IMR-90 (cell line): ENCODE measurements at regions not wholly inside any gene's neighbourhood (a gene's known extent, or its start where the extent isn't known, plus 50 kb on each side); places are given as distances from the start of the nearest gene placed in this dataset.

Experiments
- ATAC-seq: fragments of 200-7000 bp; cut with Tn5 transposase; 2 replicates; pipeline ENCODE4 v1.9.1; 2020; ENCODE audit warnings: low read depth, mild to moderate bottlenecking, moderate library complexity
- BruUV-seq: library from RNA; stranded (reverse); fragments of 400-500 nt; replicated peaks from 2 replicates; lab custom pipeline; 2021; lab: Mats Ljungman, UMichigan
- CTCF ChIA-PET: fragments of 300-600 bp; formaldehyde crosslinking; extraction: SDS; loops from one replicate; lab custom pipeline; 2021; ENCODE audit warnings: antibody characterized with exemption; lab: Yijun Ruan, JAX
- POLR2A ChIA-PET: fragments of 300-600 bp; sonication (Branson Sonifier 250); formaldehyde crosslinking; loops from one replicate; lab custom pipeline; 2022; ENCODE audit warnings: antibody characterized with exemption; ENCODE audit not compliant: unreplicated experiment; lab: Charles Lee
- DNase-seq: peaks from one replicate; pipeline ENCODE4 v3.0.0; 2013
- H2AFZ ChIP-seq: replicated peaks from 2 replicates; pipeline ENCODE3; 2013; ENCODE audit warnings: low read length, mild to moderate bottlenecking; ENCODE audit not compliant: poor library complexity
- H2AK5ac ChIP-seq: 2 replicates; pipeline ENCODE4 v1.6.1; 2013; ENCODE audit warnings: low read depth, low read length, inconsistent platforms
- H2AK9ac ChIP-seq: replicated peaks from 2 replicates; pipeline ENCODE3; 2013; ENCODE audit warnings: mild to moderate bottlenecking, low read depth, low read length, moderate library complexity; ENCODE audit not compliant: poor library complexity
- H2BK120ac ChIP-seq: 2 replicates; pipeline ENCODE4 v1.6.1; 2013; ENCODE audit warnings: low read depth, low read length, inconsistent platforms
- H2BK15ac ChIP-seq: 3 replicates; pipeline ENCODE4 v1.6.1; 2013; ENCODE audit warnings: low read depth, low read length, inconsistent platforms
- H2BK20ac ChIP-seq: 2 replicates; pipeline ENCODE4 v1.6.1; 2013; ENCODE audit warnings: low read depth, mild to moderate bottlenecking, inconsistent platforms, low read length, moderate library complexity
- H2BK5ac ChIP-seq: 2 replicates; pipeline ENCODE4 v1.6.1; 2013; ENCODE audit warnings: mild to moderate bottlenecking, low read depth, low read length, inconsistent platforms; ENCODE audit not compliant: poor library complexity, severe bottlenecking
- H3K14ac ChIP-seq: replicated peaks from 2 replicates; pipeline ENCODE4 v1.6.1; 2013; ENCODE audit warnings: low read depth, low read length, inconsistent platforms
- H3K18ac ChIP-seq: 2 replicates; pipeline ENCODE4 v1.6.1; 2013; ENCODE audit warnings: low read depth, low read length, control low read depth
- H3K23ac ChIP-seq: 2 replicates; pipeline ENCODE4 v1.6.1; 2013; ENCODE audit warnings: low read depth, low read length, inconsistent platforms
- H3K27ac ChIP-seq: 2 replicates; pipeline ENCODE4 v1.5.1; 2013; ENCODE audit warnings: mild to moderate bottlenecking, control low read depth, low read length; ENCODE audit not compliant: insufficient read depth
- H3K27me3 ChIP-seq: 2 replicates; pipeline ENCODE4 v1.6.1; 2013; ENCODE audit warnings: low read length; ENCODE audit not compliant: control insufficient read depth, insufficient read depth
- H3K36me3 ChIP-seq: 2 replicates; pipeline ENCODE4 v1.6.1; 2013; ENCODE audit warnings: low read length, mixed read lengths; ENCODE audit not compliant: control insufficient read depth, insufficient read depth
- H3K4ac ChIP-seq: 2 replicates; pipeline ENCODE4 v1.6.1; 2013; ENCODE audit warnings: low read depth, low read length, inconsistent platforms
- H3K4me1 ChIP-seq: 2 replicates; pipeline ENCODE4 v1.6.1; 2013; ENCODE audit warnings: low read length, mixed read lengths; ENCODE audit not compliant: control insufficient read depth, insufficient read depth
- H3K4me2 ChIP-seq: 2 replicates; pipeline ENCODE4 v1.6.1; 2013; ENCODE audit warnings: low read depth, mild to moderate bottlenecking, control low read depth, low read length, moderate library complexity
- H3K4me3 ChIP-seq: 2 replicates; pipeline ENCODE4 v1.5.1; 2013; ENCODE audit warnings: low read depth, mild to moderate bottlenecking, control low read depth, low read length, moderate library complexity; ENCODE audit not compliant: insufficient read depth
- H3K56ac ChIP-seq: 2 replicates; pipeline ENCODE4 v1.6.1; 2013; ENCODE audit warnings: low read length, inconsistent platforms; ENCODE audit not compliant: insufficient read depth; ENCODE audit errors: extremely low read depth
- H3K79me1 ChIP-seq, 2 experiments: 2 replicates each; pipeline ENCODE4 v1.6.1; 2013; ENCODE audit warnings: low read length in 2 of 2, inconsistent platforms in 1 of 2, low read depth in 1 of 2
- H3K9ac ChIP-seq: 2 replicates; pipeline ENCODE4 v1.6.1; 2013; ENCODE audit warnings: low read depth, low read length, control low read depth
- H3K9me1 ChIP-seq: 2 replicates; pipeline ENCODE4 v1.6.1; 2013; ENCODE audit warnings: low read length, inconsistent platforms; ENCODE audit not compliant: insufficient read depth
- H3K9me3 ChIP-seq: 2 replicates; pipeline ENCODE4 v1.6.1; 2013; ENCODE audit warnings: low read length; ENCODE audit not compliant: control insufficient read depth, insufficient read depth
- H4K20me1 ChIP-seq: 2 replicates; pipeline ENCODE4 v1.6.1; 2013; ENCODE audit warnings: low read length, inconsistent platforms; ENCODE audit not compliant: insufficient read depth
- H4K5ac ChIP-seq: 2 replicates; pipeline ENCODE4 v1.6.1; 2013; ENCODE audit warnings: mild to moderate bottlenecking, low read depth, low read length, control low read depth
- H4K8ac ChIP-seq, 2 experiments: 2 replicates each; pipeline ENCODE4 v1.6.1; 2013; ENCODE audit warnings: low read depth in 2 of 2, low read length in 2 of 2, control low read depth in 1 of 2, inconsistent platforms in 1 of 2
- H4K91ac ChIP-seq: 2 replicates; pipeline ENCODE4 v1.6.1; 2013; ENCODE audit warnings: low read depth, low read length, inconsistent platforms; ENCODE audit not compliant: insufficient read depth
- BHLHE40 ChIP-seq: fragments of 150-350 bp; IDR thresholded peaks from 2 replicates; pipeline ENCODE4 v1.6.1; 2016; ENCODE audit warnings: mild to moderate bottlenecking, low read depth, low read length
- CHD1 ChIP-seq: IDR thresholded peaks from 2 replicates; pipeline ENCODE4 v1.6.1; 2012; ENCODE audit warnings: low read depth, low read length, improper control_type of control experiment
- CTCF ChIP-seq: conservative IDR thresholded peaks from 2 replicates; pipeline ENCODE4 v1.5.1; 2012; ENCODE audit warnings: mild to moderate bottlenecking, low read depth, low read length, improper control_type of control experiment
- ELK1 ChIP-seq: fragments of 150-350 bp; IDR thresholded peaks from 2 replicates; pipeline ENCODE4 v1.6.1; 2016; ENCODE audit warnings: low read depth, mild to moderate bottlenecking, low read length, moderate library complexity, borderline replicate concordance
- MAFK ChIP-seq: IDR thresholded peaks from 2 replicates; pipeline ENCODE4 v1.6.1; 2012; ENCODE audit warnings: low read depth, low read length, improper control_type of control experiment
- MAZ ChIP-seq: IDR thresholded peaks from 2 replicates; pipeline ENCODE4 v1.6.1; 2012; ENCODE audit warnings: low read depth, mild to moderate bottlenecking, low read length, improper control_type of control experiment, moderate library complexity, borderline replicate concordance
- MXI1 ChIP-seq: IDR thresholded peaks from 2 replicates; pipeline ENCODE4 v1.6.1; 2012; ENCODE audit warnings: low read depth, mild to moderate bottlenecking, low read length, moderate library complexity, borderline replicate concordance
- NFE2L2 ChIP-seq: fragments of 150-350 bp; IDR thresholded peaks from 2 replicates; pipeline ENCODE4 v1.6.1; 2016; ENCODE audit warnings: low read depth, mild to moderate bottlenecking, low read length
- POLR2A ChIP-seq: IDR thresholded peaks from 2 replicates; pipeline ENCODE4 v1.6.1; 2012; ENCODE audit warnings: mild to moderate bottlenecking, low read depth, low read length
- RAD21 ChIP-seq: IDR thresholded peaks from 2 replicates; pipeline ENCODE4 v1.6.1; 2012; ENCODE audit warnings: low read length, improper control_type of control experiment
- RCOR1 ChIP-seq: IDR thresholded peaks from 2 replicates; pipeline ENCODE4 v1.6.1; 2012; ENCODE audit warnings: mild to moderate bottlenecking, low read length, improper control_type of control experiment; ENCODE audit not compliant: insufficient replicate concordance
- SMC3 ChIP-seq: fragments of 150-350 bp; IDR thresholded peaks from 2 replicates; pipeline ENCODE4 v1.6.1; 2016; ENCODE audit warnings: low read depth, mild to moderate bottlenecking, antibody characterized with exemption, low read length, moderate library complexity
- USF2 ChIP-seq: fragments of 150-350 bp; IDR thresholded peaks from 2 replicates; pipeline ENCODE4 v1.6.1; 2017; ENCODE audit warnings: mild to moderate bottlenecking, antibody characterized with exemption, low read length, low read depth
- WGBS, 2 experiments: methylation state at CpG; one replicate each; pipeline versions ENCODE4 v1.1.5 to v1.1.7; 2013; ENCODE audit warnings: missing lambda C conversion rate in 2 of 2; ENCODE audit not compliant: insufficient read length in 1 of 2; ENCODE audit errors: extremely low coverage in 2 of 2; 5-methylcytosine and 5-hydroxymethylcytosine counted together
- dilution Hi-C: fragments of 300-500 bp; cut with HindIII; formaldehyde crosslinking; loops from one replicate; pipeline ENCODE4 v1.14.3; 2018; ENCODE audit warnings: low sequenced_read_pairs; ENCODE audit not compliant: unreplicated experiment
- in situ Hi-C: fragments of 300-500 bp; cut with MboI; formaldehyde crosslinking; loops from 3 replicates; pipeline ENCODE4 v1.14.3; 2019; ENCODE audit warnings: low sequenced_read_pairs, inconsistent platforms, mixed read lengths
- intact Hi-C: fragments of 100-400 bp; cut with micrococcal nuclease; formaldehyde crosslinking; loops from 2 replicates; pipeline ENCODE4 v1.10.0; 2022

GRCh38 chr15:88981244-88982215 lies 68.4 kb upstream of the MFGE8 start:
- H4K5ac ChIP-seq = peak overlapping the region; percentile 25; the same call in 1 of the 2 replicates
- no peak overlapping the region for H3K4me3 ChIP-seq
- dilution Hi-C loops = no loop called here
- H3K9me3 ChIP-seq = peaks cover 3% of the 10 kb centered on the region
- in situ Hi-C loops = no loop called here
- H4K8ac ChIP-seq = peak overlapping the region in 1 of 2 experiments; percentile 85; a peak in 2 of 4 replicates
- peak overlapping the region; percentile 64 for H3K14ac ChIP-seq
- H3K79me1 ChIP-seq = peaks cover 0 to under 1% of the 10 kb centered on the region in 2 experiments; a peak in 2 of 4 replicates
- H3K4me2 ChIP-seq = no peak overlapping the region
- H3K36me3 ChIP-seq = no peaks in the 10 kb centered on the region
- H3K23ac ChIP-seq = 0 out of 2 replicates have a peak overlapping the region, but pooled peaks have one; percentile 34
- peak overlapping the region; percentile 83 for H2BK120ac ChIP-seq
- H2BK5ac ChIP-seq = peak overlapping the region; percentile 59
- DNase-seq (no peak), ATAC-seq (peak; percentile 57)
- 30 to 100% methylated on average over 1 to 2 of the region's 15 CpGs for WGBS, 2 experiments
- H3K4ac ChIP-seq = peak overlapping the region; percentile 85
- no peak overlapping the region for H3K56ac ChIP-seq
- peak overlapping the region; percentile 58 for H4K91ac ChIP-seq
- intact Hi-C loops = no loop called here
- H3K9me1 ChIP-seq = peaks cover 9% of the 10 kb centered on the region
- peaks cover 8% of the 10 kb centered on the region for H3K4me1 ChIP-seq
- no peaks in the 10 kb centered on the region for H3K27me3 ChIP-seq
- ChIA-PET CTCF (no interaction called here), POLR2A (interaction anchor here (0.6 kb wide), 3 partner anchors 66 to 83 kb away, joined by 4 read pairs; no protein-coding TSS in a partner anchor)
- H2AK9ac ChIP-seq = no peak overlapping the region
- H2AK5ac ChIP-seq = 0 out of 2 replicates have a peak overlapping the region, but pooled peaks have one; percentile 23
- H2BK15ac ChIP-seq = peak overlapping the region; percentile 83; the same call in 2 of the 3 replicates
- no TSS peak for BruUV-seq
- 0 out of 2 replicates have a peak overlapping the region, but pooled peaks have one; percentile 2 for H3K9ac ChIP-seq
- peak overlapping the region; percentile 47; the same call in 1 of the 2 replicates for H3K18ac ChIP-seq
- H3K27ac ChIP-seq = peak overlapping the region; percentile 16
- H4K20me1 ChIP-seq = no peaks in the 10 kb centered on the region
- peak overlapping the region; percentile 73 for H2AFZ ChIP-seq
- peak overlapping the region; percentile 87 for H2BK20ac ChIP-seq
- TF ChIP-seq MXI1 (no peak), BHLHE40 (no peak), ELK1 (no peak), CHD1 (no peak), MAZ (no peak), CTCF (no peak), POLR2A (no peak), RCOR1 (no peak), RAD21 (no peak), NFE2L2 (no peak), SMC3 (no peak), MAFK (no peak), USF2 (no peak)
